ENCODE measurements at regions not wholly inside any gene's neighbourhood (a gene's known extent, or its start where the extent isn't known, plus 50 kb on each side); places are given as distances from the start of the nearest gene placed in this dataset.

GRCh38 chr7:116426428-116427156 is 72.9 kb upstream of the CAV2 start:
- ATAC-seq (peak in 1 of 2 donors; percentile 54), DNase-seq (no peak)
- Histone ChIP-seq H3K4me1 (peaks cover 0 to 6% of the 10 kb centered on the region in 2 donors), H3K27ac (peak overlapping the region in 3 of 4 donors; percentile 26 to 45 (median 31)), H3K36me3 (no peaks in the 10 kb centered on the region), H3K4me3 (no peak overlapping the region), H3K27me3 (no peaks in the 10 kb centered on the region), H3K9me3 (no peaks in the 10 kb centered on the region)
- in situ Hi-C loops (cut with MboI; ENCODE audit: low sequenced_read_pairs in 4 of 4) (no loop called here), intact Hi-C loops (cut with DNase I; ENCODE audit: low total_unique reads) (no loop called here)
- TF ChIP-seq CTCF (IDR thresholded peaks at IDR 0.05 in 4 of 5, conservative IDR thresholded peaks at IDR 0.05 in 1 of 5) (no peak), POLR2A (IDR thresholded peaks at IDR 0.05) (no peak)

GRCh38 chr7:116429986-116430619 is 69.4 kb upstream of the CAV2 start:
- no peak for ATAC-seq
- intact Hi-C loops (cut with DNase I; ENCODE audit: low total_unique reads) (no loop called here), in situ Hi-C loops (cut with MboI; ENCODE audit: low sequenced_read_pairs in 4 of 4) (no loop called here)
- no peak for DNase-seq
- Histone ChIP-seq H3K9me3 (no peaks in the 10 kb centered on the region), H3K4me1 (peaks cover 0 to 6% of the 10 kb centered on the region in 2 donors), H3K36me3 (no peaks in the 10 kb centered on the region), H3K27ac (no peak overlapping the region), H3K27me3 (no peaks in the 10 kb centered on the region), H3K4me3 (no peak overlapping the region)
- no peak for TF ChIP-seq POLR2A (IDR thresholded peaks at IDR 0.05)
- TF ChIP-seq CTCF (IDR thresholded peaks at IDR 0.05 in 4 of 5, conservative IDR thresholded peaks at IDR 0.05 in 1 of 5), result no peak

DNA sequence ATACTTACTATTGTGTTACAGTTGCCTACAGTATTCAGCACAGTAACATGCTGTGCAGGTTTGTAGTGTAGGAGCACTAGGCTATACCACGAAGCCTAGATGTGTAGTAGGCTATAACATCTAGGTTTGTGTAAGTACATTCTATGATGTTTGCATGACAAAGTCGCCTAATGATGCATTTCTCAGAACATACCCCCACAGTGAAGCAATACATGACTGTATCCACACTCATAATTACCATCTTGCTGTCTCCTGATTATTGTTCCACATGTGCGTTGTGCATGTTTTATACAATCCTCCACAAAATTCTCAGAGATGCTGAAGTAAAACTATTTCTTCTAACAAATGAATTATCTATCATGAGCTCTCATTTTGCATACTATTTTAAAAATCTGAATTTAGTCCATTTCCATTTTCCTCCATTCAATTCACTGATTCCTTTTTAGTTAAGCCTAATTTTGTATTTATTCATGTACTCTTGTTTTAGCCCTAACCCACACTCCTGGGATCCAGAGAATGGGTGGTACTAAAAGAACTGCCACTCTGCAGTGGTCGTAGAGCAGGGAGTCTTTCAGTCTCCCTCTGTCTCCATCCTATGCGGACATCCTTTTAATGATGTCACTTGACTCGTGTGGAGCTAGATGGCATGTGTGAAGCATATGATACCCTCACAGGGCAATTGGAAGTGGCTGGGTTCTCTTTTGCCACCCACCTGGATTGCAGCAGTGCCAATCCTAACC is 67.6 kb upstream of the CAV2 start:
- in situ Hi-C loops (cut with MboI; ENCODE audit: low sequenced_read_pairs in 4 of 4), result no loop called here
- H3K4me3 ChIP-seq, result no peak overlapping the region
- DNase-seq, result no peak
- ATAC-seq, result no peak
- TF ChIP-seq CTCF (IDR thresholded peaks at IDR 0.05 in 4 of 5, conservative IDR thresholded peaks at IDR 0.05 in 1 of 5) (no peak), POLR2A (IDR thresholded peaks at IDR 0.05) (no peak)
- H3K36me3 ChIP-seq, result no peaks in the 10 kb centered on the region
- intact Hi-C loops (cut with DNase I; ENCODE audit: low total_unique reads), result no loop called here
- no peaks in the 10 kb centered on the region for H3K9me3 ChIP-seq
- H3K27ac ChIP-seq, result no peak overlapping the region
- no peaks in the 10 kb centered on the region for H3K27me3 ChIP-seq
- no peaks in the 10 kb centered on the region for H3K4me1 ChIP-seq

DNA sequence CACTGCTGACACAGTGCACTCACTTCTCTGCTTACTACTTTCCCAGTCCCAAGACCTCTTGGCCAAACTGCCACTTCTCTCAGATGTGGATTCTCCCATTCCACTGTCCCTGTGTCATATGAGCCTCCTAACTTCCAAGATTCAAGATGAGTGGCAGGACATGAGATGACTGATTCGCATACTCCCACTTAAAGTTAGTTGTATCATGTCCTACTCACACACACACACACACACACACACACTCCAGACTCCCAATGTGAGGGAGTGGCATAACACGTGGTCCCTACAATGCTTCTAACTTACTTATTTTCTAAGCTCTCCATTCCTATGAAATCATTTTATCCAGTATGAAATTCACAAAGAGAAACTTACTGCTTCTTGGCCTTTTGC is 67.0 kb upstream of the CAV2 start:
- no peak overlapping the region for H3K4me3 ChIP-seq
- no peak overlapping the region for H3K27ac ChIP-seq
- H3K9me3 ChIP-seq, result no peaks in the 10 kb centered on the region
- no peaks in the 10 kb centered on the region for H3K4me1 ChIP-seq
- ATAC-seq, result no peak
- in situ Hi-C loops (cut with MboI; ENCODE audit: low sequenced_read_pairs in 4 of 4) (no loop called here), intact Hi-C loops (cut with DNase I; ENCODE audit: low total_unique reads) (no loop called here)
- no peaks in the 10 kb centered on the region for H3K27me3 ChIP-seq
- no peaks in the 10 kb centered on the region for H3K36me3 ChIP-seq
- DNase-seq, result no peak
- TF ChIP-seq POLR2A (IDR thresholded peaks at IDR 0.05), result no peak
- TF ChIP-seq CTCF (IDR thresholded peaks at IDR 0.05 in 4 of 5, conservative IDR thresholded peaks at IDR 0.05 in 1 of 5), result no peak

Measured in gastrocnemius medialis (tissue), 4 donors.